H1 (cell line): ENCODE measurements at regions not wholly inside any gene's neighbourhood (a gene's known extent, or its start where the extent isn't known, plus 50 kb on each side); places are given as distances from the start of the nearest gene placed in this dataset.

Experiments
- CTCF ChIA-PET: fragments of 300-600 bp; sonication (Branson Sonifier 250); formaldehyde crosslinking; loops from one replicate; lab custom pipeline; 2021; ENCODE audit not compliant: partially characterized antibody; lab: Charles Lee
- POLR2A ChIA-PET: fragments of 300-600 bp; sonication (Branson Sonifier 250); formaldehyde crosslinking; loops from one replicate; lab custom pipeline; 2021; ENCODE audit warnings: inconsistent platforms; ENCODE audit not compliant: partially characterized antibody; lab: Charles Lee
- DNase-seq, 2 experiments: peaks; one replicate each; pipeline versions ENCODE4 v3.0.0 to v3.0.0-alpha.2; 2010 to 2022; ENCODE audit warnings: low spot score in 2 of 2, low read depth in 1 of 2, mixed read lengths in 1 of 2
- FAIRE-seq: peaks from 2 replicates; lab custom pipeline; 2011; peaks lifted over from hg19 to GRCh38; lab: Jason Lieb, UNC
- H2AFZ ChIP-seq: 2 replicates; pipeline ENCODE4 v1.8.1; 2012; ENCODE audit warnings: low read length, inconsistent platforms
- H2AK5ac ChIP-seq: 2 replicates; pipeline ENCODE4 v1.6.1; 2013; ENCODE audit warnings: low read depth, low read length
- H2BK120ac ChIP-seq: replicated peaks from 2 replicates; pipeline ENCODE3; 2013; ENCODE audit warnings: low read depth, low read length, inconsistent platforms
- H2BK12ac ChIP-seq: 2 replicates; pipeline ENCODE4 v1.6.1; 2013; ENCODE audit warnings: low read depth, low read length
- H2BK15ac ChIP-seq: 2 replicates; pipeline ENCODE4 v1.6.1; 2013; ENCODE audit warnings: low read length
- H2BK20ac ChIP-seq: 2 replicates; pipeline ENCODE4 v1.6.1; 2013; ENCODE audit warnings: low read length
- H2BK5ac ChIP-seq: 2 replicates; pipeline ENCODE4 v1.6.1; 2013; ENCODE audit warnings: low read depth, low read length
- H3K14ac ChIP-seq: 2 replicates; pipeline ENCODE4 v1.6.1; 2013; ENCODE audit warnings: inconsistent platforms; ENCODE audit not compliant: insufficient read length
- H3K18ac ChIP-seq: 2 replicates; pipeline ENCODE4 v1.6.1; 2013; ENCODE audit warnings: low read length; ENCODE audit errors: extremely low read depth
- H3K23ac ChIP-seq: 2 replicates; pipeline ENCODE4 v1.6.1; 2013; ENCODE audit warnings: inconsistent platforms; ENCODE audit not compliant: insufficient read length
- H3K23me2 ChIP-seq: 2 replicates; pipeline ENCODE4 v1.6.1; 2013; ENCODE audit warnings: low read depth, low read length
- H3K27ac ChIP-seq: 2 replicates; pipeline ENCODE4 v1.6.1; 2011; ENCODE audit warnings: low read depth, low read length, inconsistent platforms
- H3K27me3 ChIP-seq, 4 experiments: replicated peaks in 1 of 4; 1 replicate in 1 of 4; 2 replicates in 3 of 4; pipeline versions ENCODE4 v1.6.1 to v1.8.1; 2011 to 2013; ENCODE audit warnings: low read length in 3 of 4, mild to moderate bottlenecking in 3 of 4, inconsistent platforms in 2 of 4, mixed read lengths in 2 of 4, moderate library complexity in 1 of 4; ENCODE audit not compliant: control insufficient read depth in 3 of 4, insufficient read depth in 3 of 4; ENCODE audit errors: extremely low read depth in 1 of 4
- H3K36me3 ChIP-seq, 4 experiments: 2 replicates each; pipeline versions ENCODE4 v1.6.1 to v1.8.1; 2011 to 2013; ENCODE audit warnings: mild to moderate bottlenecking in 4 of 4, low read length in 3 of 4, moderate library complexity in 2 of 4, control low read depth in 1 of 4, inconsistent platforms in 1 of 4; ENCODE audit not compliant: insufficient read depth in 4 of 4, control insufficient read depth in 2 of 4
- H3K4ac ChIP-seq: replicated peaks from 2 replicates; pipeline ENCODE3; 2013; ENCODE audit warnings: low read length, low read depth, mixed read lengths, inconsistent platforms; ENCODE audit not compliant: insufficient read length
- H3K4me1 ChIP-seq, 4 experiments: replicated peaks in 1 of 4; 1 replicate in 1 of 4; 2 replicates in 3 of 4; pipeline versions ENCODE4 v1.6.1 to v1.8.1; 2011 to 2013; ENCODE audit warnings: low read length in 3 of 4, inconsistent platforms in 2 of 4, mixed read lengths in 1 of 4; ENCODE audit not compliant: insufficient read depth in 4 of 4, control insufficient read depth in 3 of 4
- H3K4me2 ChIP-seq, 2 experiments: 2 replicates each; pipeline versions ENCODE4 v1.6.1 to v1.8.1; 2011 to 2013; ENCODE audit warnings: low read depth in 2 of 2, low read length in 2 of 2, control low read depth in 1 of 2, inconsistent platforms in 1 of 2, mild to moderate bottlenecking in 1 of 2; ENCODE audit not compliant: insufficient read depth in 1 of 2
- H3K4me3 ChIP-seq, 4 experiments: fragments of 200-600, 300-600 bp in 1 of 4; sonication (generic), shearing (Covaris generic), sonication (Bioruptor Twin) in 1 of 4; 2 replicates each; pipeline versions ENCODE4 v1.5.1 to v1.8.1; 2011 to 2016; ENCODE audit warnings: low read length in 4 of 4, low read depth in 3 of 4, control low read depth in 2 of 4, inconsistent platforms in 2 of 4, mild to moderate bottlenecking in 2 of 4, mixed read lengths in 1 of 4, moderate library complexity in 1 of 4; ENCODE audit not compliant: insufficient read depth in 2 of 4; ENCODE audit errors: extremely low read depth in 1 of 4
- H3K56ac ChIP-seq: replicated peaks from 2 replicates; pipeline ENCODE3; 2013; ENCODE audit warnings: low read depth, mild to moderate bottlenecking, mixed read lengths, low read length, inconsistent platforms; ENCODE audit not compliant: insufficient read length
- H3K79me1 ChIP-seq: 2 replicates; pipeline ENCODE4 v1.6.1; 2013; ENCODE audit warnings: low read depth, low read length, control low read depth
- H3K79me2 ChIP-seq, 2 experiments: 2 replicates each; pipeline versions ENCODE4 v1.6.1 to v1.8.1; 2012 to 2013; ENCODE audit warnings: low read length in 2 of 2, mild to moderate bottlenecking in 2 of 2, inconsistent platforms in 1 of 2; ENCODE audit not compliant: insufficient read depth in 2 of 2, control insufficient read depth in 1 of 2
- H3K9ac ChIP-seq, 4 experiments: replicated peaks in 1 of 4; 1 replicate in 1 of 4; 2 replicates in 3 of 4; pipeline versions ENCODE4 v1.6.1 to v1.8.1; 2011 to 2013; ENCODE audit warnings: low read depth in 3 of 4, low read length in 3 of 4, control low read depth in 2 of 4, mild to moderate bottlenecking in 2 of 4, moderate library complexity in 2 of 4, inconsistent platforms in 1 of 4; ENCODE audit errors: extremely low read depth in 1 of 4
- H3K9me3 ChIP-seq, 2 experiments: 2 replicates each; pipeline versions ENCODE4 v1.6.1 to v1.8.1; 2012 to 2013; ENCODE audit warnings: mild to moderate bottlenecking in 2 of 2, moderate library complexity in 2 of 2, control low read depth in 1 of 2, inconsistent platforms in 1 of 2, low read depth in 1 of 2, low read length in 1 of 2, mixed read lengths in 1 of 2; ENCODE audit not compliant: insufficient read depth in 2 of 2
- H4K20me1 ChIP-seq, 2 experiments: replicated peaks in 1 of 2; 2 replicates each; pipeline versions ENCODE3 to v1.8.1; 2011 to 2013; ENCODE audit warnings: inconsistent platforms in 2 of 2, low read length in 2 of 2, mild to moderate bottlenecking in 1 of 2; ENCODE audit not compliant: insufficient read depth in 2 of 2, control insufficient read depth in 1 of 2
- H4K5ac ChIP-seq: 2 replicates; pipeline ENCODE4 v1.6.1; 2013; ENCODE audit warnings: low read length, low read depth, mixed read lengths, inconsistent platforms; ENCODE audit not compliant: insufficient read length
- H4K8ac ChIP-seq: 2 replicates; pipeline ENCODE4 v1.8.0; 2013; ENCODE audit warnings: mild to moderate bottlenecking, moderate library complexity, low read length, inconsistent platforms; ENCODE audit not compliant: insufficient read depth; ENCODE audit errors: extremely low read depth
- H4K91ac ChIP-seq: replicated peaks from 2 replicates; pipeline ENCODE3; 2013; ENCODE audit warnings: low read length, mixed read lengths, inconsistent platforms; ENCODE audit not compliant: insufficient read length
- BCL11A ChIP-seq, 2 experiments: IDR thresholded peaks; one replicate each; pipeline ENCODE4 v1.6.1; 2011; ENCODE audit warnings: low read depth in 2 of 2, low read length in 2 of 2, mild to moderate bottlenecking in 2 of 2
- CHD1 ChIP-seq: IDR thresholded peaks from 2 replicates; pipeline ENCODE4 v1.6.1; 2012; ENCODE audit warnings: low read depth, low read length, improper control_type of control experiment
- KDM5A ChIP-seq: fragments of 200-600 bp; IDR thresholded peaks from 2 replicates; pipeline ENCODE4 v1.7.1; 2012; ENCODE audit warnings: mild to moderate bottlenecking, low read length, inconsistent platforms, mixed read lengths
- POU5F1 ChIP-seq: IDR thresholded peaks from 2 replicates; pipeline ENCODE4 v1.6.1; 2011; ENCODE audit warnings: low read depth, mild to moderate bottlenecking, low read length, moderate library complexity
- RAD21 ChIP-seq, 2 experiments: IDR thresholded peaks in 1 of 2; conservative IDR thresholded peaks in 1 of 2; 2 replicates each; pipeline ENCODE4 v1.6.1; 2011; ENCODE audit warnings: low read depth in 2 of 2, low read length in 2 of 2, improper control_type of control experiment in 1 of 2, inconsistent platforms in 1 of 2, mild to moderate bottlenecking in 1 of 2, moderate library complexity in 1 of 2
- TCF12 ChIP-seq: IDR thresholded peaks from 2 replicates; pipeline ENCODE4 v1.6.1; 2011; ENCODE audit warnings: low read depth, mild to moderate bottlenecking, low read length
- WGBS, 2 experiments: shearing (Covaris generic) in 1 of 2; methylation state at CpG; one replicate each; pipeline versions ENCODE4 v1.1.6 to v1.1.7; 2013 to 2015; ENCODE audit warnings: low lambda C conversion rate in 2 of 2, mixed read lengths in 2 of 2, inconsistent platforms in 1 of 2, low coverage in 1 of 2, missing lambda C conversion rate in 1 of 2; ENCODE audit not compliant: insufficient replicate concordance in 2 of 2, insufficient coverage in 1 of 2, insufficient read length in 1 of 2; ENCODE audit errors: extremely low coverage in 1 of 2, missing lambda C conversion rate in 1 of 2; 5-methylcytosine and 5-hydroxymethylcytosine counted together
- TF ChIP-seq, protein P1 (sequence below), 3 experiments: IDR thresholded peaks; 1 replicate in 2 of 3; 2 replicates in 1 of 3; pipeline versions ENCODE4 v1.5.1 to v1.6.1; 2011; ENCODE audit warnings: low read length in 3 of 3, mild to moderate bottlenecking in 3 of 3, inconsistent platforms in 2 of 3, low read depth in 1 of 3, moderate library complexity in 1 of 3; ENCODE audit not compliant: insufficient read depth in 1 of 3; ENCODE audit errors: control extremely low read depth in 1 of 3
- TF ChIP-seq, protein P2 (sequence below): IDR thresholded peaks from 2 replicates; pipeline ENCODE4 v1.6.1; 2012; ENCODE audit warnings: inconsistent platforms

DNA sequence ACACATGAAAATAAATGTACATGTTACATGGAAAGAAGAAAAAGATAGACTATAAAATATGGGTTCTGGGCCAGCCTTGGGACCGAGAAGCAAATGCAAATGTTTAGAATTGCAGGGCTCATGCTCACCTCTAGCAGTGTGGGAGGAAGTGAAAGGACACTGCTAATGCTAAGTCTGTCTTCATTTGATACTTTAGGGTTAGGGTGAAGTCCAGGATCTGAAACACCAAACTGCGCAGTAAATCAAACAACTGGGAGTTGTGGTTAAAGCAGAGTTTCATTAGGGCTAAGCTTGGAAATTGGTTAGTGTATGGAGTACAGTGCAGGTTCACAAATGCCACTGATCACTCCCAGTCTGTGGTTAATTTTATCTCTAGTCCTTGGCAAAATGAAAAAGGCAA is 73.2 kb upstream of the PDK4 start:
- Histone ChIP-seq H2BK20ac (no peak overlapping the region), H4K8ac (no peak overlapping the region), H3K79me1 (no peaks in the 10 kb centered on the region), H3K4me3 (no peak overlapping the region), H2BK15ac (no peak overlapping the region), H3K4me1 (no peaks in the 10 kb centered on the region), H2BK5ac (no peak overlapping the region), H4K91ac (no peak overlapping the region), H3K18ac (no peak overlapping the region), H3K27ac (no peak overlapping the region), H3K9ac (no peak overlapping the region), H2AFZ (no peak overlapping the region), H2BK12ac (no peak overlapping the region), H4K5ac (no peak overlapping the region), H3K14ac (no peak overlapping the region), H2BK120ac (no peak overlapping the region), H3K4me2 (no peak overlapping the region), H3K79me2 (no peaks in the 10 kb centered on the region), H3K27me3 (no peaks in the 10 kb centered on the region), H3K4ac (no peak overlapping the region), H4K20me1 (no peaks in the 10 kb centered on the region), H3K56ac (no peak overlapping the region), H3K23ac (no peak overlapping the region), H3K23me2 (no peaks in the 10 kb centered on the region; the same call in 1 of the 2 replicates), H2AK5ac (no peak overlapping the region), H3K9me3 (no peaks in the 10 kb centered on the region), H3K36me3 (no peaks in the 10 kb centered on the region)
- FAIRE-seq = no peak
- WGBS, 2 experiments = 82% methylated on average over 2 of the region's 2 CpGs; no CpG with 5 or more reads in 1 of the 2 experiments
- ChIA-PET CTCF (interaction anchor here (1.1 to 3.9 kb wide), 3 partner anchors 8 to 143 kb away, joined by 3 to 14 read pairs (median 4); no protein-coding TSS in a partner anchor), POLR2A (no interaction called here)
- TF ChIP-seq, protein P1, sequence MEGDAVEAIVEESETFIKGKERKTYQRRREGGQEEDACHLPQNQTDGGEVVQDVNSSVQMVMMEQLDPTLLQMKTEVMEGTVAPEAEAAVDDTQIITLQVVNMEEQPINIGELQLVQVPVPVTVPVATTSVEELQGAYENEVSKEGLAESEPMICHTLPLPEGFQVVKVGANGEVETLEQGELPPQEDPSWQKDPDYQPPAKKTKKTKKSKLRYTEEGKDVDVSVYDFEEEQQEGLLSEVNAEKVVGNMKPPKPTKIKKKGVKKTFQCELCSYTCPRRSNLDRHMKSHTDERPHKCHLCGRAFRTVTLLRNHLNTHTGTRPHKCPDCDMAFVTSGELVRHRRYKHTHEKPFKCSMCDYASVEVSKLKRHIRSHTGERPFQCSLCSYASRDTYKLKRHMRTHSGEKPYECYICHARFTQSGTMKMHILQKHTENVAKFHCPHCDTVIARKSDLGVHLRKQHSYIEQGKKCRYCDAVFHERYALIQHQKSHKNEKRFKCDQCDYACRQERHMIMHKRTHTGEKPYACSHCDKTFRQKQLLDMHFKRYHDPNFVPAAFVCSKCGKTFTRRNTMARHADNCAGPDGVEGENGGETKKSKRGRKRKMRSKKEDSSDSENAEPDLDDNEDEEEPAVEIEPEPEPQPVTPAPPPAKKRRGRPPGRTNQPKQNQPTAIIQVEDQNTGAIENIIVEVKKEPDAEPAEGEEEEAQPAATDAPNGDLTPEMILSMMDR (IDR thresholded peaks at IDR 0.05; ENCODE audit: control extremely low read depth in 1 of 3, insufficient read depth in 1 of 3, low read depth in 1 of 3, low read length in 3 of 3) = no peak
- TF ChIP-seq TCF12 (no peak), RAD21 (IDR thresholded peaks at IDR 0.05 in 1 of 2, conservative IDR thresholded peaks at IDR 0.05 in 1 of 2; ENCODE audit: low read depth in 2 of 2, low read length in 2 of 2) (no peak), POU5F1 (no peak), KDM5A (no peak), BCL11A (IDR thresholded peaks at IDR 0.05; ENCODE audit: low read depth in 2 of 2, low read length in 2 of 2) (no peak), CHD1 (no peak)
- TF ChIP-seq, protein P2, sequence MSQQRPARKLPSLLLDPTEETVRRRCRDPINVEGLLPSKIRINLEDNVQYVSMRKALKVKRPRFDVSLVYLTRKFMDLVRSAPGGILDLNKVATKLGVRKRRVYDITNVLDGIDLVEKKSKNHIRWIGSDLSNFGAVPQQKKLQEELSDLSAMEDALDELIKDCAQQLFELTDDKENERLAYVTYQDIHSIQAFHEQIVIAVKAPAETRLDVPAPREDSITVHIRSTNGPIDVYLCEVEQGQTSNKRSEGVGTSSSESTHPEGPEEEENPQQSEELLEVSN = no peak
- no peak for DNase-seq
